Right forelimb (tissue), 1 donor: ENCODE measurements at regions not wholly inside any gene's neighbourhood (a gene's known extent, or its start where the extent isn't known, plus 50 kb on each side); places are given as distances from the start of the nearest gene placed in this dataset.

ENCODE experiments used
- DNase-seq: peaks from one replicate; pipeline ENCODE4 v3.0.0-alpha.2; 2018

DNA sequence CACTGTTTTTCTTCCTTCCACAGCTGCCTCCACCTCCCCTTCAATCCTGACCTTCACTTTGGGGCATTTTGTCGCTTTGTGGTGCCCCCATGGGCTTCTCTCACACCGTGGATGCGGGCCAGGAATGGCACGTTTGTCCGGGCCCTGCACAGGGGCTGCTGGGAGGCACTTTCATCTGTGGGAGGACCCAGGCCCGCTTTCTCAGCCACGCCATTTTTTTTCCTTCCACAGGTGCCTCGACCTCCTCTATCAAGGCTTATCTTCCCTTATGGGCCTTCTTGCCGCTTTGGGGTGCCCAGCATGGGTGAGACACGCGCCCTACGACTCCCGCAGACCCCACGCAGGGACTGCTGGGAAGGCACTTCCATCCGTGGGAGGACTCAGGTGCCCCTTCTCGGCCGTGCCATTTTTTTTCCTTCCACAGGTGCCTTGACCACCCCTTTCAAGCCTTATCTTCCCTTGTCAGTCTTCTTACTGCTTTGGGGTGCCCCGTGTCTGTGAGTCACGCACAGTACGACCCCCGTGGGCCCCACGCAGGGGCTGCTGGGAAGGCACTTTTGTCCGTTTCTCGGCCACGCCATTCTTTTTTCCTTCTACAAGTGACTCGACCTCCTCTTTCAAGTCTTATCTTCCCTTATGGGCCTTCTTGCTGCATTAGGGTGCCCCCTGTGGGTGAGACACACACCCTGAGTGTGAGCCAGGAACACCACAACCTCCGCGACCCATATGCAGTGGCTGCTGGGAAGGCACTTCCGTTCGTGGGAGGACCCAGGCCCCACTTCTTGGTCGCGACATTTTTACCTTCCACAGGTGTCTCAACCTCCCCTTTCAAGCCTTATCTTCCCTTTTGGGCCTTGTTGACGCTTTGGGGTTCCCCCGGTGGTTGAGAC is 270.7 kb downstream of the ALG10 start:
- no peak for DNase-seq

DNA sequence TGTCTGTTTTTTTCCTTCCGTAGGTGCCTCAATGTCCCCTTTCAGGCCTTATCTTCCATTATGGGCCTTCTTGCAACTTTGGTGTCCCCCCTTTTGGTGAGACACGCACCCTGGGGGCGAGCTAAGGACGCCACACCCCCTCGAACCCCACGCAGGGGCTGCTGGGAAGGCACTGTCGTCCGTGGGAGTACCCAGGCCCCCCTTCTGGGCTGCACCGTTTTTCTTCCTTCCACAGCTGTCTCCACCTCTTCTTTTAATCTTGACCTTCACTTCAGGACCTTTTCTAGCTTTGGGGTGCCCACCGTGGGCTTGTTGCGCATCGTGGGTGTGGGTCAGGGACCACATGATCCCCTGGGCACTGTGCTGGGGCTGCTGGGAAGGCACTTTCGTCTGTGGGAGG is 271.8 kb downstream of the ALG10 start:
- no peak for DNase-seq

DNA sequence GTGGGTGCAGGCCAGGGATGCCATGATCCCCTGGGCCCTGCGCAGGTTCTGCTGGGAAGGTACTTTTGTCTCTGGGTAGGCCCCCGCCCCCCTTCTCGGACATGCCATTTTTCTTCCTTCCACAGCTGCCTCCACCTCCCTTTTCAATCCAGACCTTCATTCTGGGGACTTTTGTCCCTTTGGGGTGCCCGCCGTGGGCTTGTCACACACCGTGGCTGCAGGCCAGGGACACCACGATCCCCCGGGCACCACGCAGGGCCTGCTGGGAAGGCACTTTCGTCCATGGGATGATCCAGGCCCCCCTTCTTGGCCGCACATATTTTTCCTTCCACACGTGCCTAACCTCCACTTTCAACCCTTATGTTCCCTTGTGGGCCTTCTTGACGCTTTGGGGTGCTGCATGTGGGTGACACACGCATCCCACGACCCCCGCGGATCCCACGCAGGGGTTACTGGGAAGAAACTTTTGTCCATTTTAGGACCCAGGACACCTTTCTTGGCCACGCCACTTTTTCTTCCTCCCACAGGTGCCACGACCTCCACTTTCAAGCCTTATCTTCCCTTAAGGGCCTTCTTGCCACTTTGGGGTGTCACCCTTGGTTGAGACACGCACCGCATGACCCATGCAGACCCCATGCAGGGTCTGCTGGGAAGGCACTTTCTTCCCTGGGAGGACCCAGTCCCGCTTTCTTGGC is 272.5 kb downstream of the ALG10 start:
- DNase-seq: no peak

DNA sequence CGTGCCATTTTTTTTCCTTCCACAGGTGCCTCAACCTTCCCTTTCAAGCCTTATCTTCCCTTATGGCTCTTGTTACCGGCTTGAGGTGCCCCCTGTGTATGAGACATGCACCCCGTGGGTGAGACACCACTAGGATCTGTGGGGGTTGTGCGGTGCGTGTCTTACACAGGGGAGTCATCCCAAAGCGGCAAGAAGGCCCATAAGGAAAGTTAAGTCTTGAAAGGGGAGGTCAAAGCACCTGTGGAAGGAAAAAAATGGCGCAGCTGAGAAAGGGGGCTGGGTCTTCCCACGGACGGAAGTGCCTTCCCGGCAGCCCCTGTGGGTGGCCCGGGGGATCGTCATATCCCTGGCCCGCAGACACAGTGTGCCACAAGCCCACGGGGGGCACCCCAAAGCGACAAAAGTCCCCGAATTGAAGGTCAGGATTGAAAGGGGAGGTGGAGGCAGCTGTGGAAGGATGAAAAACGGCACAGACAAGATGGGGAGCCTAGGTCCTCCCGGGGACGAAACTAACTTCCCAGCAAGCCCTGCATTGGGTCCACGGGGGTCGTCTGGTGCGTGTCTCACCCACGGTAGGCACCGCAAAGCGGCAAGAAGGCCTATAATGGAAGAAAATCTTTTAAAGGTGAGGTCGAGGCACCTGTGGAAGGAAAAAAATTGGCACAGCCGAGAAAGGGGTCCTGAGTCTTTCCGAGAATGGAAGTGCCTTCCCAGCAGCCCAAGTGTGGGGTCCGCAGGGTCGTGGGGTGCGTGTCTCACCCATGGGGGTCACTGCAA is 273.3 kb downstream of the ALG10 start:
- no peak for DNase-seq

DNA sequence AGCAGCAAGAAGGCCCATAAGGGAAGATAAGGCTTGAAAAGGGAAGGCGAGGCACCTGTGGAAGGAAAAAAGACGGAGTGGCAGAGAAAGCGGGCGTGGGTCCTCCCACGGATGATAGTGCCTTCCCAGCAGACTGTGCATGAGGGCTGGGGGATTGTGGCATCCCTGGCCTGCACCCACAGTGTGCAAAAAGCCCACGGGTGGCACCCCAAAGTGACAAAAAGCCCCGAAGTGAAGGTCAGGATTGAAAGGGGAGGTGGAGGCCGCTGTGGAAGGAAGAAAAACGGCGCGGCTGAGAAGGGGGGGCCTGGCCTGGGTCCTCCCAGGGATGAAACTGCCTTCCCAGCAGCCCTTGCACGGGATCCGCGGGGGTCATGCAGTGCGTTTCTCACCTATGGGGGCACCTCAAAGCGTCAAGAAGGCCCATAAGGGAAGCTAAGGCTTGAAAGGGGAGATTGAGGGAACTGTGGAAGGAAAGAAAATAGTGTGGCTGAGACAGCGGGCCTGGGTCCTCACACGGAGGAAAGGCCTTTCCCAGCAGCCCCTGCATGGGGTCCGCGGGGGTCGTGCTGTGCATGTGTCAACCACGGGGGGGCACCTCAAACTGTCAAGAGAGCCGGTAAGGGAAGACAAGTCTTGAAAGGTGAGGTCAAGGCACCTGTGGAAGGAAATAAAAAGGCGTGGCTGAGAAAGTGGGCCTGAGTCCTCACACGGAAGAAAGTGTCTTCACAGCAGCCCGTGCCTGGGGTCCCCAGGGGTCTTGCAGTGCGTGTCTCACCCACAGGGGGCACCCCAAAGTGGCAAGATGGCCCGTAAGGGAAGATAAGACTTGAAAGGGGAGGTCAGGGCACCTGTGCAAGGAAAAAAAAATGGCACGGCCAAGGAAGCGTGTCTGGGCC is 274.1 kb downstream of the ALG10 start:
- no peak for DNase-seq

DNA sequence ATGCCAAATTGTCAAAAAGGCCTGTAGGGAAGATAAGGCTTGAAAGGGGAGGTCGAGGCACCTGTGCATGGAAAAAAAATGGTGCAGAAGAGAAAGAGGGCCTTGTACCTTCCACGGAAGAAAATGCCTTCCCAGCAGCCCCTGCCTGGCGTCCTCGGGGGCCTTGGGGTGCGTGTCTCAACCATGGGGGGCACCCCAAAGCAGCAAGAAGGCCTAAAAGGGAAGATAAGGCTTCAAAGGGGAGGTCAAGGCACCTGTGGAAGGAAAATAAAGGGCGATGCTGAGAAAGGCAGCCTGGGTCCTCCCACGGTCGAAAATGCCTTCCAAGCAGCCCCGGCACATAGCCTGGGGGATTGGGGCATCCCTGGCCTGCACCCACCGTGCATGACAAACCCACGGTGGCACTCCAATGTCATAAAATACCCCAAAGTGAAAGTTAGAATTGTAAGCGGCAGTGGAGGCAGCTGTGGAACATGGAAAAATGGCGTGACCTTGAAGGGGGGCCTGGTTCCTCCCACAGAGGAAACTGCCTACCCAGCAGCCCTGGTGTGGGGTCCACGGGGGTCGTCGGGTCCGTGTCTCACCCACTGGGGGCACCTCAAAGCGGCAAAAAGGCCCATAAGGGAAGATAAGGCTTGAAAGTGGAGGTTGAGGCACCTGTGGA is 275.0 kb downstream of the ALG10 start:
- DNase-seq: no peak

DNA sequence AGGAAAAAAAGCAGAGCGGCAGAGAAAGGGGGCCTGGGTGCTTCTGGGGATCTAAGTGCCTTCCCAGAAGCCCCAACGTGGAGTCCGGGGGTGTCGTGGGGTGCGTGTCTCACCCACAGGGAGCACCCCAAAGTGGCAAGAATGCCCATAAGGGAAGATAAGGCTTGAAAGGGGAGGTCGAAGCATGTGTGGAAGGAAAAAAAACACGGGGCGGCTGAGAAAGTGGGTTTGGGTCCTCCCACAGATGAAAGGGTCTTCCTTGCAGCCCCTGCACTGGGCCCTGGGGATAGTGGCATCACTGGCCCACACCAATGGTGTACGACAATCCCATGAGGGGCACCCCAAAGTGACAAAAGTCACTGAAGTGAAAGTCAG is 275.5 kb downstream of the ALG10 start:
- DNase-seq: no peak

DNA sequence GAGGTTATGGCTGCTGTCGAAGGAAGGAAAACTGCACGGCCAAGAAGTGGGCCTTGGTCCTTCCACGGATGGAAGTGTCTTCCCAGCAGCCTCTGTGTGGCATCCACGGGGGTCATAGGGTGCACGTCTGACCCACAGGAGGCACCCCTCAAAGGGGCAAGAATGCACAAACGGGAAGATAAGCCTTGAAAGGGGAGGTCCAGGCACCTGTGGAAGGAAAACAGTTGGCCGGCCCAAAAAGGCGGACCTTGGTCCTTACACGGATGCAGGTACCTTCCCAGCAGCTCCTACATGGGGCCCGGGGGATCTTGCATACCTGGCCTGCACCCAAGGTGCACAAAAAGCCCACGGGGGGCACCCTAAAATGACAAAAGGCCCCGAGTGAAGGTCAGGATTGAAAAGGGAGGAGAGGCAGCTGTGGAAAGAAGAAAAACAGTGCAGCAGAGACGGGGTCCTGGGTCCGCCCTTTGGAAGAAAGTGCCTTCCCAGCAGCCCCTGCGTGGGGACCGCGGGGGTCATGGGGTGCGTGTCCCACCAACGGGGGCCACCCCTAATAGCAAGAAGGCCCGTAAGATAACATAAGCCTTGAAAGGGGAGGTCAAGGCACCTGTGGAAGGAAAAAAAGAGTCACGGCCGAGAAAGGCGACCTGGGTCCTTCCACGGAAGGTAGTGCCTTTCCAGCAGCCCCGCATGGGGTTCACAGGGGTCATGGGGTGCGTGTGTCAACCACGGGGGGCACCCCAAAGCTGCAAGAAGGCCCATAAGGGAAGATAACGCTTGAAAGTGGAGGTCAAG is 276.1 kb downstream of the ALG10 start:
- no peak for DNase-seq

DNA sequence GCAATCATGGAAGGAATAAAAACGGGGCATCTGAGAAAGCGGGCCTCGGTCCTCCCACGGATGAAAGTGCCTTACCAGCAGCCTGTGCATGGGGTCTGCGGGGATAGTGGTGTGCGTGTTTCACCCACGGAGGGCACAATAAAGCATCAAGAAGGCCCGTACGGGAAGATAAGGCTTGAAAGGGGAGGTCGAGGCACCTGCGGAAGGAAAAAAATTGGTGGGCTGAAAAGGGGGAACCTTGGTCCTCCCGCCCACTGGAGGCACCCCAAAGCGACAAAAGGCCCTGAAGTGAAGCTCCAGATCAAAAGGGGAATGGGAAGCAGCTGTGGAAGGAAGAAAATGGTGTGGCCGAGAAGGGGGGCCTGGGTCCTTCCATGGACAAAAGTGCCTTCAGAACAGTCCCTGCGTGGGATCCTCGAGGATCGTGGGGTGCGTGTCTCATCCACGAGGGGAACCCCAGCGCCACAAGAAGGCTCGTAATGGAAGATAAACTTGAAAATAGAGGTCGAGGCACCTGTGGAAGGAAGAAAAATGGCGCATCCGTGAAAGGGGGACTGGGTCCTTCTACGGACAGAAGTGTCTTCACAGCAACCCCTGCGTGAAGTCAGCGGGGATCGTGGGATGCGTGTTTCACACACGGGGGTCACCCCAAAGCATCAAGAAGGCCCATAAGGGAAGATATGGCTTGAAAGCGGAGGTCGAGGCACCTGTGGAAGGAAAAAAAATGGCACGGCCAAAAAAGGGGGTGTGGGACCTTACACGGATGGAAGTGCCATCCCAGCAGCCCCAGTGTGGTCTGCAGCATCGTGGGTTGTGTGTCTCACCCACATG is 276.9 kb downstream of the ALG10 start:
- DNase-seq: no peak

DNA sequence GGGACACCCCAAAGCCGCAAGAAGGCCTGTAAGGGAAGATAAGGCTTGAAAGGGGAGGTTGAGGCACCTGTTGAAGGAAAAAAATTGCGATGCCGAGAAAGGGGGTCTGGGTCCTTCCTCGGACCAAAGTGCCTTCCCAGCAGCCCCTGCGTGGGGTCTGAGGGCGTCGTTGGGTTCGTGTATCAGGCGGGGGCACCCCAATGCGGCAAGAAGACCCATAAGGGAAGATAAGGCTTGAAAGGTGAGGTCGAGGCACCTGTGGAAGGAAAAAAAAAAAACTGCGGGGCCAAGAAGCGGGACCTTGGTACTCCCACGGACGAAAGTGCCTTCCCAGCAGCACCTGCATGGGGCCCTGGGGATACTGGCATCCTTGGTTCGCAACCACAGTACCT is 277.5 kb downstream of the ALG10 start:
- DNase-seq: no peak

DNA sequence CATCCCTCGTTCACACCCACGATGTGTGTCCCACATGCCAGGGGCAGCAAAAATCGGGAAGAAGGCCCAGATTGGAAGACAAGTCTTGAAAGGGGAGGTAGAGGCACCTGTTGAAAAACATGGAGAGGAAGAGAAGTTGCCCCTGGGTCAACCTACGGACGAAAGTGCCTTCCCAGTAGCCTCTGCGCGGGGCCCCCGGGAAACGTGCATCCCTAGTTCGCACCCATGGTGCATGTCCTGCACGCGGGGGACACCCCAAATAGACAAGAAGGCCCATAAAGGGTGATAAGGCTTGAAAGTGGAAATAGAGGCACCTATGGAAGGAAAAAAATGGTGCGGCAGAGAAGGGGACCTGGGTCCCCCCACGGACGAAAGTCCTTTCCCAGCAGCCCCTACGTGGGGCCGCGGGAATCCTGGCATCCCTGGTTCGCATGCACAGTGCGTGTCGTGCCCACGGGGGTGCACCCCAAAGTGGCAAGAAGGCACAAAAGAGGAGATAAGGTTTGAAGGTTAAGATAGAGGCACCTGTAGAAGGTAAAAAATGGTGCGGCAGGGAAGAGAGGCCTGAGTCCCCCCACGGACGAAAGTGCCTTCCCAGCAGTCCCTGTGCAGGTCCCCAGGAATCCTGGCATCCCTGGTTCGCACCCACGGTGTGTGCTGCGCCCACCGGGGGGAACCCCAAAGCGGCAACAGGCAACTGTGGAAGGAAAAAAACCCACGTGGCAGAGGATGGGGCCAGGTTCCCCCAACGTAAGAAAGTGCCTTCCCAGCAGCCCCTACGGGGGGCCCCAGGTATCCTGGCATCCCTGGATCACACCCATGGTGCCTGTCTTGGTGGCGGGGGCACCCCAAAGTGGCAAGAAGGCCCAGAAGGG is 278.3 kb downstream of the ALG10 start:
- no peak for DNase-seq

DNA sequence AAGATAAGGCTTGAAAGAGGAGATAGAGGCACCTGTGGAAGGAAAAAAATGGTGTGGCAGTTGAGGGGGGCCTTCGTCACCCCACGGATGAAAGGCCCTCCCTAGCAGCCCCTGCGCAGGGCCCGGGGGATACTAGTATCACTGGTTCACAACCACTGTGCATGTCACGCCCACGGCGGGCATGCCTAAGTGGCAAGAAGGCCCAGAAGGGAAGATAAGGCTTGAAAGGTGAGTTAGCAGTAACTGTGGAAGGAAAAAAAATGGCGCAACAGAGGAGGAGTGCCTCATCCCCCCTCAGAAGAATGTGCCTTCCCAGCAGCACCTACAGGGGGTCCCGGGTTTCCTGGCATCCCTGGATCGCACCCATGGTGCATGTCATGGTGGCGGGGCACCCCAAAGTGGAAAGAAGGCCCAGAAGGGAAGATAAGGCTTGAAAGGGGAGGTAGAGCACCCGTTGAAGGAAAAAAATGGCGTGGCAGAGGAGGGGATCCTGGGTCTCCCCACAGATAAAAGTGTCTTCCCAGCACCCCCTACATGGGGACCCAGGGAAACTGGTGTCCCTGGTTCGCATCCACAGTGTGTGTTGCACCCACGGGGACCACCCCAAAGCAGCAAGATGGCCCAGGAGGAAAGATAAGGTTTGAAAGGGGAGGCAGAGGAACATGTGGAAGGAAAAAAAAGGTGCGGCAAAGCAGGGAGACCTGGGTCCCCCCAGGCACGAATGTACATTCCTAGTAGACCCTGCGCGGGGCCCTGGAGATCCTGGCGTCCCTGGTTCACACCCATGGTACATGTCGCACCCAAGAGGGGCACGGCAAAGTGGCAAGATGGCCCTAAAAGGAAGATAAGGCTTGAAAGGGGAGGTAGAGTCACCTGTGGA is 279.2 kb downstream of the ALG10 start:
- DNase-seq: no peak

DNA sequence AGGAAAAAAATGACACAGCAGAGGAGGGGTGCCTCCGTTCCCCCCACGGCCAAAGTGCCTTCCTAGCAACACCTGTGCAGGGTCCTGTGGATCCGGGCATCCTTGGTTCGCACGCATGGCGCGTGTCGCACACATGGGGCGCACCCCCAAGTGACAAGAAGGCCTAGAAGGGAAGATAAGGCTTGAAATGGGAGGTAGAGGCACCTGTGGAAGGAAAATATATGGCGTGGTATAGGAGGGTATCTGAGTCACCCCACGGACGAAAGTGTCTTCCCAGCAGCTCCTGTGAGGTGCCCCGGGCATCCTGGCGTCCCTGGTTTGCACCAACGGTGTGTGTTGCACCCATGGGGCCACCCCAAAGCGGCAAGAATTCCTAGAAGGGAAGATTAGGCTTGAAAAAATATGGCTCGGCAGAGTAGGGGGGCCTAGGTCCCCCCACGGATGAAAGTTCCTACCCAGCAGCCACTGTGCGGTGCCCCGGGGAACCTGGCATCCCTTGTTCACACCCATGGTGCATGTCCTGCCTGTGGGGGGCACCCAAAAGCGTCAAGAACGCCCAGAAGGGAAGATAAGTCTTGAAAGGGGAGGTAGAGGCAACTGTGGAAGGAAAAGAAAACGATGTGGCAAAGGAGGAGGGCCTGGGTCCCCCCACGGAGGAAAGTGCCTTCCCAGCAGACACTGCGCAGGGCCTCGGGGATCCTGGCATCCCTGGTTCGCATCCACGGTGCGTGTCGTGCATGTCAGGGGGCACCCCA is 280.0 kb downstream of the ALG10 start:
- no peak for DNase-seq

DNA sequence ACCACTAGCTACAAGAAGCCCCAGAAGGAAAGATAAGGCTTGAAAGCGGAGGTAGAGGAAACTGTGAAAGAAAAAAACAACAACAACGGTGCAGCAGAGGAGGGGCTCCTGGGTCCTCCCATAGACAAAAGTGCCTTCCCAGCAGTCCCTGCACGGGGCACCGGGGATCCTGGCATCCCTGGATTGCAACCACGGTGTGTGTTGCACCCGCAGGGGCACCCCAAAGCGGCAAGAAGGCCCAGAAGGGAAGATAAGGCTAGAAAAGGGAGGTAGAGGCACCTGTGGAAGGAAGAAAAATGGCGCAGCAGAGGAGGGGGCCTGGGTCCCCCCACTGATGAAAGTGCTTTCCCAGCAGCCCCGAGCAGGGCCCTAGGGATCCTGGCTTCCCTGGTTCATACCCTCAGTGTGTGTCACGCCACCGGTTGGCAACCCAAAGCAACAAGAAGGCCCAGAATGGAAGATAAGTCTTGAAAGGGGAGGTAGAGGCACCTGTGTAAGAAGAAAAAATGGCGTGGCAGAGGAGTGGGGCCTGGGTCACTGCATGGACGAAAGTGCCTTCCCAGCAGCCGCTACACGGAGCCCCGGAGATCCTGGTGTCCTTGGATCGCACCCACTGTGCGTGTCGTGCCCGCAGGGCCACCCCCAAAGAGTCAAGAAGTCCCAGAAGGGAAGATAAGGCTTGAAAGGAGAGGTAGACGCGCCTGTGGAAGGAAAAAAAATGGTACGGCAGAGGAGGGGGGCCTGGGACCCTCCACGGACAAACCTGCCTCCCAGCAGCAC is 281.0 kb downstream of the ALG10 start:
- DNase-seq: no peak

DNA sequence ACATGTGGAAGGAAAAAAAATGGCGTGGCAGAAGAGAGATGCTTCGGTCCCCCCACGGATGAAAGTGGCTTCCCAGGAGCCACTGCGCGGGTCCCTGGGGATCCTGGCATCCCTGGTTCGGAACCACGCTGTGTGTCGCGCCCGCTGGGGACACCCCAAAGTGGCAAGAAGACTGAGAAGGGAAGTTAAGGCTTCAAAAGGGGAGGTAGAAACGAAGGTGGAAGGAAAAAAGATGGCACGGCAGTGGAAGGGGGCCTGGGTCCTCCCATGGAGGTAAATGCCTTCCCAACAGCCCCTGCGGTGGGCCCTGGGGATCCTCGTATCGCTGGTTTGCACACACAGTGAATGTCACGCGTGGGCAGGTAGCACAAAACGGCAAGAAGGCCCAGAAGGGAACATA is 281.7 kb downstream of the ALG10 start:
- DNase-seq: no peak

DNA sequence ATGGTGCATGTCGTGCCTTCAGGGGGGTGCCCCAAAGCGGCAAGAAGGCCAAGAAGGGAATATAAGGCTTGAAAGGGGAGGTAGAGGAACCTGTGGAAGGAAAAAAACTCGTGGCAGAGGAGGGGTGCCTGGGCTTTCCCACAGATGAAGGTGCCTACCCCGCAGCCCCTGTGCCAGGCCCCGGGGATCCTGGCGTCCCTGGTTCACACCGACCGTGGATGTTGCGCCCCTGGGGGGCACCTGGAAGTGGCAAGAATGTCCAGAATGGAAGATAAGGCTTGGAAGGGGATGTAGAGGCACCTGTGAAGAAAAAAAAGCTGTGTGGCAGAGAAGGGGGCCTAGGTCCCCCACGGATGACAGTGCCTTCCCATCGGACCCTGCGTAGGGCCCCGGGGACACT is 282.2 kb downstream of the ALG10 start:
- no peak for DNase-seq

DNA sequence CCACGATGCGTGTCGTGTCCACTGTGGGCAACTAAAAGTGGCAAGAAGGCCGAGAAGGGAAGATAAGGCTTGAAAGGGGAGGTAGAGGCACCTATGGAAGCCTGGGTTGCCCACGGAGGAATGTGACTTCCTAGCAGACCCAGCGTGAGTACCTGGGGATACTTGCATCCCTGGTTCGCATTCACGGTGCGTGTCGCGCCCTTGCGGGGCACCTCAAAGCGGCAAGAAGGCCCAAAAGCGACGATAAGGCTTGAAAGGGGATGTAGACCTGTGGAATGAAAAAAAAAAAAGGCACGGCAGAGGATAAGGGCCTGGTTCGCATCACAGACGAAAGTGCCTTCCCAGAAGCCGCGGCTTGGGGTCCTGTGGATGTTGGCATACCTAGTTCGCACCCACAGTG is 282.9 kb downstream of the ALG10 start:
- no peak for DNase-seq
